SK-N-SH (cell line): ENCODE measurements at regions not wholly inside any gene's neighbourhood (a gene's known extent, or its start where the extent isn't known, plus 50 kb on each side); places are given as distances from the start of the nearest gene placed in this dataset.

Source experiments
- CTCF ChIA-PET: fragments of 300-600, 350-600 bp; formaldehyde crosslinking; extraction: SDS; loops from one replicate; lab custom pipeline; 2021; lab: Yijun Ruan, JAX
- POLR2A ChIA-PET: fragments of 350-600 bp; sonication (Branson Sonifier 250); formaldehyde crosslinking; extraction: SDS; loops from one replicate; lab custom pipeline; 2020; ENCODE audit warnings: antibody characterized with exemption, inconsistent platforms; lab: Yijun Ruan, JAX
- DNase-seq: peaks from one replicate; pipeline ENCODE4 v3.0.0; 2012
- H2AFZ ChIP-seq: fragments of 200-600 bp; sonication (generic); 2 replicates; pipeline ENCODE4 v1.8.1; 2016; ENCODE audit warnings: antibody characterized with exemption, mild to moderate bottlenecking, low read depth
- H3F3A ChIP-seq: fragments of 200-600 bp; sonication (generic); replicated peaks from 2 replicates; pipeline ENCODE3; 2016; ENCODE audit warnings: antibody characterized with exemption, mild to moderate bottlenecking; ENCODE audit not compliant: insufficient read depth
- H3K27ac ChIP-seq, 2 experiments: fragments of 200-500 bp in 1 of 2; fragments of 200-600 bp in 1 of 2; sonication (Bioruptor generic) in 1 of 2; sonication (generic), shearing (Covaris generic) in 1 of 2; 2 replicates each; pipeline versions ENCODE4 v1.5.1 to v1.6.1; 2014 to 2016; ENCODE audit warnings: low read depth in 2 of 2, inconsistent platforms in 1 of 2, low read length in 1 of 2, mild to moderate bottlenecking in 1 of 2, mixed read lengths in 1 of 2
- H3K27me3 ChIP-seq: fragments of 200-600 bp; sonication (generic), shearing (Covaris generic); 2 replicates; pipeline ENCODE4 v1.6.1; 2016; ENCODE audit warnings: mixed run types; ENCODE audit not compliant: insufficient read depth
- H3K36me3 ChIP-seq, 2 experiments: fragments of 200-500 bp in 1 of 2; fragments of 200-600 bp in 1 of 2; sonication (Bioruptor generic) in 1 of 2; sonication (generic) in 1 of 2; replicated peaks in 1 of 2; 2 replicates each; pipeline versions ENCODE3 to v1.5.1; 2014 to 2016; ENCODE audit warnings: low read length in 1 of 2, mild to moderate bottlenecking in 1 of 2; ENCODE audit not compliant: insufficient read depth in 2 of 2, control insufficient read depth in 1 of 2
- H3K4me1 ChIP-seq, 2 experiments: fragments of 200-500 bp in 1 of 2; fragments of 200-600 bp in 1 of 2; sonication (Bioruptor generic) in 1 of 2; sonication (generic), shearing (Covaris generic) in 1 of 2; 2 replicates each; pipeline versions ENCODE4 v1.5.1 to v1.6.1; 2014 to 2016; ENCODE audit warnings: low read depth in 1 of 2, low read length in 1 of 2, mixed run types in 1 of 2; ENCODE audit not compliant: insufficient read depth in 2 of 2, control insufficient read depth in 1 of 2
- H3K4me2 ChIP-seq: fragments of 200-600 bp; sonication (generic), shearing (Covaris generic); 2 replicates; pipeline ENCODE4 v1.6.1; 2017; ENCODE audit warnings: mixed run types
- H3K4me3 ChIP-seq, 2 experiments: fragments of 200-500 bp in 1 of 2; fragments of 200-600 bp in 1 of 2; sonication (Bioruptor generic) in 1 of 2; sonication (generic), shearing (Covaris generic) in 1 of 2; 2 replicates each; pipeline versions ENCODE4 v1.5.1 to v1.8.1; 2014 to 2016; ENCODE audit warnings: low read depth in 2 of 2, inconsistent platforms in 1 of 2, low read length in 1 of 2, mild to moderate bottlenecking in 1 of 2, mixed read lengths in 1 of 2, moderate library complexity in 1 of 2
- H3K79me2 ChIP-seq: fragments of 200-600 bp; sonication (generic); 2 replicates; pipeline ENCODE4 v1.8.1; 2017; ENCODE audit warnings: mild to moderate bottlenecking; ENCODE audit not compliant: insufficient read depth
- H3K9ac ChIP-seq: fragments of 200-600 bp; sonication (generic); 2 replicates; pipeline ENCODE4 v1.6.1; 2017; ENCODE audit warnings: mixed run types
- H3K9me2 ChIP-seq: fragments of 200-600 bp; sonication (generic); 2 replicates; pipeline ENCODE4 v1.6.1; 2017; ENCODE audit warnings: mixed run types
- H3K9me3 ChIP-seq: fragments of 200-600 bp; sonication (generic); 2 replicates; pipeline ENCODE4 v1.6.1; 2017; ENCODE audit warnings: mixed run types, mild to moderate bottlenecking, moderate library complexity
- H4K20me1 ChIP-seq: fragments of 200-600 bp; sonication (generic); 2 replicates; pipeline ENCODE4 v1.6.1; 2017; ENCODE audit warnings: mild to moderate bottlenecking, mixed run types; ENCODE audit not compliant: insufficient read depth
- ELF1 ChIP-seq: IDR thresholded peaks from 2 replicates; pipeline ENCODE4 v1.4.0; 2012
- EP300 ChIP-seq, 2 experiments: IDR thresholded peaks; 2 replicates each; pipeline versions ENCODE4 v1.4.0 to v1.6.1; 2012; ENCODE audit warnings: borderline replicate concordance in 1 of 2, low read depth in 1 of 2, low read length in 1 of 2
- FOXM1 ChIP-seq: IDR thresholded peaks from 2 replicates; pipeline ENCODE4 v1.4.0; 2012; ENCODE audit warnings: low read depth, mild to moderate bottlenecking
- GATA2 ChIP-seq: sonication (generic); formaldehyde crosslinking; IDR thresholded peaks from 2 replicates; pipeline ENCODE4 v1.5.0; 2020; ENCODE audit warnings: mild to moderate bottlenecking, missing genetic modification reagents
- JUND ChIP-seq: IDR thresholded peaks from 2 replicates; pipeline ENCODE4 v1.4.0; 2012
- MXI1 ChIP-seq: IDR thresholded peaks from 2 replicates; pipeline ENCODE4 v1.6.1; 2012; ENCODE audit warnings: mild to moderate bottlenecking, low read depth, low read length, improper control_type of control experiment
- NRF1 ChIP-seq: IDR thresholded peaks from 2 replicates; pipeline ENCODE4 v1.6.1; 2012; ENCODE audit warnings: low read depth, mild to moderate bottlenecking, low read length
- RAD21 ChIP-seq: IDR thresholded peaks from 2 replicates; pipeline ENCODE4 v1.6.1; 2012; ENCODE audit warnings: mild to moderate bottlenecking, low read length
- REST ChIP-seq: IDR thresholded peaks from 2 replicates; pipeline ENCODE4 v1.6.1; 2012; ENCODE audit warnings: mild to moderate bottlenecking, low read depth, low read length, moderate library complexity
- TAF1 ChIP-seq: IDR thresholded peaks from 2 replicates; pipeline ENCODE4 v1.6.1; 2012; ENCODE audit warnings: low read depth, mild to moderate bottlenecking, low read length, moderate library complexity, borderline replicate concordance
- TCF12 ChIP-seq: IDR thresholded peaks from 2 replicates; pipeline ENCODE4 v1.4.0; 2012
- USF2 ChIP-seq: fragments of 150-350 bp; IDR thresholded peaks from 2 replicates; pipeline ENCODE4 v1.6.1; 2017; ENCODE audit warnings: antibody characterized with exemption, low read length, low read depth, borderline replicate concordance
- YY1 ChIP-seq: IDR thresholded peaks from 2 replicates; pipeline ENCODE4 v1.4.0; 2012; ENCODE audit warnings: low read depth, mild to moderate bottlenecking
- WGBS: methylation state at CpG from one replicate; pipeline ENCODE4 v1.1.6; 2017; ENCODE audit warnings: low lambda C conversion rate; 5-methylcytosine and 5-hydroxymethylcytosine counted together
- TF ChIP-seq, protein P1 (sequence below): IDR thresholded peaks from 2 replicates; pipeline ENCODE4; 2012
- TF ChIP-seq, protein P2 (sequence below): fragments of 200-600 bp; sonication (generic); IDR thresholded peaks from 2 replicates; pipeline ENCODE4 v1.6.1; 2017; ENCODE audit warnings: antibody characterized with exemption, mild to moderate bottlenecking, moderate library complexity

GRCh38 chr13:109389892-109390345 lies 396.5 kb downstream of the IRS2 start (continued):
- TF ChIP-seq REST = no peak

- POLR2A ChIA-PET = no interaction called here
- H3K9me2 ChIP-seq = no peaks in the 10 kb centered on the region
- no peak overlapping the region for H3K4me2 ChIP-seq
- no peaks in the 10 kb centered on the region for H3K27me3 ChIP-seq
- no peak overlapping the region for H3K27ac ChIP-seq
- H3K36me3 ChIP-seq = no peaks in the 10 kb centered on the region
- peaks cover under 1 to 9% of the 10 kb centered on the region in 2 experiments; a peak in 2 of 4 replicates for H3K4me1 ChIP-seq
- H4K20me1 ChIP-seq = no peaks in the 10 kb centered on the region
- no peak overlapping the region for H3K4me3 ChIP-seq
- H3K79me2 ChIP-seq = no peaks in the 10 kb centered on the region
- 86% methylated on average over 5 of the region's 5 CpGs for WGBS
- no peaks in the 10 kb centered on the region for H3K9me3 ChIP-seq
- H2AFZ ChIP-seq = no peak overlapping the region
- H3K9ac ChIP-seq = no peak overlapping the region
- TF ChIP-seq RAD21 = no peak
- no peak for TF ChIP-seq JUND
- TF ChIP-seq MXI1 = no peak
- no peak for TF ChIP-seq USF2
- no peak for TF ChIP-seq REST
- CTCF ChIA-PET = no interaction called here
- H3F3A ChIP-seq = no peaks in the 10 kb centered on the region
- DNase-seq = no peak
These were observed 396.9 kb downstream of the IRS2 start for GRCh38 chr13:109389456-109389855.

DNA sequence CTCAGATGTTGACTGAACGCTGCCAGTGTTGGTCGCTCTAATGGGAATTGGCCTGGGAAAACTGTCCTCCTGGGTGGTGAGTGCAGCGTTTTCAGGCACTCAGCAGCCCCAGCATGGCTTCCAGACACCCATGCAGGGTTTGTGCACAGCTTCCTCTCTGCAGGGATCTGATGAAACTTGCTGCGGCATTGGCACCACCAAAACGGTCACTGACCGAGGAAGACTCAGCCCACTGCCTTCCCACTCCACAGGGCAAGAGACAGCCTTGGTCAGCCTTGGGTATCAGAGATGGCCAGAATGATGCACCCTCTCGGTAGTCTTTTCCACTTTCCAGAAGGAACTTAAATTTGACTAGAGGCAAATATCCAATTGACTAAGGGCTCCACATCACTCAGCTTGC lies 398.9 kb downstream of the IRS2 start:
- H3K79me2 ChIP-seq = no peaks in the 10 kb centered on the region
- 94% methylated on average over 5 of the region's 7 CpGs for WGBS
- no peak overlapping the region for H2AFZ ChIP-seq
- no peak overlapping the region for H3K4me3 ChIP-seq
- POLR2A ChIA-PET = no interaction called here
- no peak overlapping the region for H3K27ac ChIP-seq
- no peaks in the 10 kb centered on the region for H3K9me3 ChIP-seq
- no peaks in the 10 kb centered on the region for H4K20me1 ChIP-seq
- H3K9me2 ChIP-seq = no peaks in the 10 kb centered on the region
- peaks cover 4 to 7% of the 10 kb centered on the region in 2 experiments; a peak in 2 of 4 replicates for H3K4me1 ChIP-seq
- CTCF ChIA-PET = interaction anchor here (1.2 kb wide), 1 partner anchor 10 kb away, joined by 5 read pairs; no protein-coding TSS in a partner anchor
- no peaks in the 10 kb centered on the region for H3K36me3 ChIP-seq
- no peak overlapping the region for H3K4me2 ChIP-seq
- no peaks in the 10 kb centered on the region for H3F3A ChIP-seq
- DNase-seq = no peak
- H3K9ac ChIP-seq = no peak overlapping the region
- no peaks in the 10 kb centered on the region for H3K27me3 ChIP-seq
- TF ChIP-seq NRF1 = no peak
- no peak for TF ChIP-seq FOXM1
- no peak for TF ChIP-seq GATA2 (CRISPR knock-in tag)
- no peak for TF ChIP-seq YY1
- TF ChIP-seq, protein P1, sequence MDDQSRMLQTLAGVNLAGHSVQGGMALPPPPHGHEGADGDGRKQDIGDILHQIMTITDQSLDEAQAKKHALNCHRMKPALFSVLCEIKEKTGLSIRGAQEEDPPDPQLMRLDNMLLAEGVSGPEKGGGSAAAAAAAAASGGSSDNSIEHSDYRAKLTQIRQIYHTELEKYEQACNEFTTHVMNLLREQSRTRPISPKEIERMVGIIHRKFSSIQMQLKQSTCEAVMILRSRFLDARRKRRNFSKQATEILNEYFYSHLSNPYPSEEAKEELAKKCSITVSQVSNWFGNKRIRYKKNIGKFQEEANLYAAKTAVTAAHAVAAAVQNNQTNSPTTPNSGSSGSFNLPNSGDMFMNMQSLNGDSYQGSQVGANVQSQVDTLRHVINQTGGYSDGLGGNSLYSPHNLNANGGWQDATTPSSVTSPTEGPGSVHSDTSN = no peak
- no peak for TF ChIP-seq ELF1
- TF ChIP-seq, protein P2, sequence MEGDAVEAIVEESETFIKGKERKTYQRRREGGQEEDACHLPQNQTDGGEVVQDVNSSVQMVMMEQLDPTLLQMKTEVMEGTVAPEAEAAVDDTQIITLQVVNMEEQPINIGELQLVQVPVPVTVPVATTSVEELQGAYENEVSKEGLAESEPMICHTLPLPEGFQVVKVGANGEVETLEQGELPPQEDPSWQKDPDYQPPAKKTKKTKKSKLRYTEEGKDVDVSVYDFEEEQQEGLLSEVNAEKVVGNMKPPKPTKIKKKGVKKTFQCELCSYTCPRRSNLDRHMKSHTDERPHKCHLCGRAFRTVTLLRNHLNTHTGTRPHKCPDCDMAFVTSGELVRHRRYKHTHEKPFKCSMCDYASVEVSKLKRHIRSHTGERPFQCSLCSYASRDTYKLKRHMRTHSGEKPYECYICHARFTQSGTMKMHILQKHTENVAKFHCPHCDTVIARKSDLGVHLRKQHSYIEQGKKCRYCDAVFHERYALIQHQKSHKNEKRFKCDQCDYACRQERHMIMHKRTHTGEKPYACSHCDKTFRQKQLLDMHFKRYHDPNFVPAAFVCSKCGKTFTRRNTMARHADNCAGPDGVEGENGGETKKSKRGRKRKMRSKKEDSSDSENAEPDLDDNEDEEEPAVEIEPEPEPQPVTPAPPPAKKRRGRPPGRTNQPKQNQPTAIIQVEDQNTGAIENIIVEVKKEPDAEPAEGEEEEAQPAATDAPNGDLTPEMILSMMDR = no peak
- TF ChIP-seq TCF12 = no peak
- TF ChIP-seq EP300 (IDR thresholded peaks at IDR 0.05; ENCODE audit: borderline replicate concordance in 1 of 2, low read depth in 1 of 2, low read length in 1 of 2) = no peak
- no peak for TF ChIP-seq TAF1
